GM18505 (cell line): ENCODE measurements at regions not wholly inside any gene's neighbourhood (a gene's known extent, or its start where the extent isn't known, plus 50 kb on each side); places are given as distances from the start of the nearest gene placed in this dataset.
"Not testable (repeated sequence)": the region's sequence is repeated elsewhere in the genome, so short reads cannot be mapped to it uniquely, and the experiment has no call there.

Experiments used
- ATAC-seq: cut with Tn5 transposase; IDR thresholded peaks from one replicate; pipeline ENCODE4 v1.9.1; 2021; ENCODE audit not compliant: unreplicated experiment
- POLR2A ChIP-seq: IDR thresholded peaks from 4 replicates; pipeline ENCODE4 v1.6.1; 2011; ENCODE audit warnings: borderline replicate concordance; ENCODE audit not compliant: insufficient read depth, insufficient read length; ENCODE audit errors: extremely low read depth

DNA sequence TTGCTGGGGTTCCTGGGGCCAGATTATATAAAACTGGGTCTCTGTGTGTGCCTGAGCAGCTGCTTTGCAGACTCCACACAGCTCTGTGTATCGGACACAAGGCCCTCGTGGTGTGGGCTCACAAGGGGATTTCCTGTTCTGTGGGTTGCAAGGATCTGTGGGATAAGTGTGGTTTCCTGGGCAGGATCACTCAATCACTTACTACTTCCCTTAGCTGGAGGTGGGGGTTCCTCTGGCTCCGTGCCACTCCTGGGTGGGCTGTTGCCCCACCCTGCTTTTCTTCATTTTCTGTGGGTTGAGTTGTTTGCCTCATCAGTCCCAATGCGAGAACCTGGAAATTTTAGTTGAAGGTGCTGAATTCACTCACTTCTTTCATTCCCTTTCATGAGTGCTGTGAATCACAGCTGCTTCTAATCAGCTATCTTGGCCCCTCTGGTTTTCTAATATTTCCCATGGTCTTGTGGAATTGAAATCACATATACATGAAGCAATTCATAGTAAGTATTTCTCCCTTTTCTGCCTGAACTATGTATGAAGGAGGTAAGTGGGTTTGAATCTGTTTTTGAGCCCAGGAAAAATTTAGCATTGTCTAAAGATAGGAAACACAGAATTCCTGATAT, 196.3 kb downstream of the DCDC2C start:
- TF ChIP-seq POLR2A: no peak
- no peak for ATAC-seq

DNA sequence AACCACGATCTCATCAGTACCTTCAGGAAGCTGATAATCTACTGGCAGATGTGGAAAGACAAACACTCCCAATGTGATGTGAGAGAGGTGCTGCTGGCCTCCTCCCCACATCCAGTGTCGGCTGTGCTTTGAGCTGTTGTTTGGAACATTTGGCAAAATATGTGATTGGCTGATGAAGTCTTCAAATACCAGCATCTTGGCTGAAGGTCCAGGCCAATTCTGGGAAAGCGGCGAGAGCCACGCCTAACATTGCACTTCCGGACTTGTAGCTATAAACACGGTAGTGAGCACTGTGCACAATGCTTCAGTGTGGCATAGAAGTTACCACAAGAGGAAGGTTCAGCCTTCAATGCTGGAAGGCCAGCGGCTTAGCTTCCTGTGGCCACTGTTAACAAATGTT, 198.8 kb downstream of the DCDC2C start:
- ATAC-seq: no peak
- TF ChIP-seq POLR2A: no peak

GRCh38 chr2:3904061-3904460, 200.7 kb downstream of the DCDC2C start:
- TF ChIP-seq POLR2A: no peak
- ATAC-seq: no peak

- not testable (repeated sequence) for ATAC-seq
These were observed 205.1 kb downstream of the DCDC2C start for GRCh38 chr2:3908498-3908897.

GRCh38 chr2:3911882-3912455, 208.6 kb downstream of the DCDC2C start:
- ATAC-seq: no peak
- TF ChIP-seq POLR2A: no peak

DNA sequence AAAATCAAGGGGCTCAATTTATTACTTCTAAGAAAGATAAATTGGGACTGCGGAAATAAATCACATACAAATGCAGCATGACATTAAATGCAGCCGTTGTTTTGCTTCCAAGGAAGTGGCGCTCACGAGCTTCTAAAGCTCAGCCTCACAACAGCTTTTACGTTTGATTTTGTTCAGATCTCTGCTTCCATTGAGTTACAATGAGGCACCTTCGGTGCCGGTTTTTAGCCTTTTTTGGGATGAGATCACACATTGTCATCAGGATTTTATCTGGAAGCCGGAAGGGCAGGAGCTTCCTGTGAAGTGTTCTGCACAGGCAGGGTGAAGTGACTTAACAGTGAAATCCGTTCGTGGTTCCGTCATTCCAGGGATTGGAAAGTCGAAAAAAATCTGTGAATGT, 209.8 kb downstream of the DCDC2C start:
- ATAC-seq: no peak
- no peak for TF ChIP-seq POLR2A

- ATAC-seq: no peak
- TF ChIP-seq POLR2A: no peak
These were observed 210.9 kb downstream of the DCDC2C start for GRCh38 chr2:3914241-3914640.

DNA sequence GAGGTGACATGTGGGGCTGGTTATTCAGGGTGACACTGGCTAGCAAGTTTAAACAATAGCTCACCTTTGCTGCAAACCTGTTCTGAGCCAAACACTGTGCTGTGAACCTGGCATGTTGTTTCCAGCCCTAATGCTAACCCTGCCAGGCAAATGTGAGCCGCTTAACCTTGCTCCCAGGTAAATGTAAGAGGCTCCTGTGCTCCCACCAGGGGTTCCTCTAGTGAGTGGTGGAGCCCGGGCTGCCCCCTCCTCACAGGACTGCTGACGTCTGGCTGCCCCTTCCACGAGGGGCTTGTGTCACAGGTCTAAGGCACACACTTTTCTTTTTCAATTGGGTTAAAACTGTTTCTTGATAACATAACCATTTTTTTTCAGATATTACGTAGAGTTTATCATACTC, 223.7 kb downstream of the DCDC2C start:
- no peak for ATAC-seq
- TF ChIP-seq POLR2A: no peak

- ATAC-seq: no peak
- no peak for TF ChIP-seq POLR2A
These were observed 226.0 kb downstream of the DCDC2C start for GRCh38 chr2:3929374-3929773.

GRCh38 chr2:3930246-3930645, 226.9 kb downstream of the DCDC2C start:
- no peak for ATAC-seq
- TF ChIP-seq POLR2A: no peak

DNA sequence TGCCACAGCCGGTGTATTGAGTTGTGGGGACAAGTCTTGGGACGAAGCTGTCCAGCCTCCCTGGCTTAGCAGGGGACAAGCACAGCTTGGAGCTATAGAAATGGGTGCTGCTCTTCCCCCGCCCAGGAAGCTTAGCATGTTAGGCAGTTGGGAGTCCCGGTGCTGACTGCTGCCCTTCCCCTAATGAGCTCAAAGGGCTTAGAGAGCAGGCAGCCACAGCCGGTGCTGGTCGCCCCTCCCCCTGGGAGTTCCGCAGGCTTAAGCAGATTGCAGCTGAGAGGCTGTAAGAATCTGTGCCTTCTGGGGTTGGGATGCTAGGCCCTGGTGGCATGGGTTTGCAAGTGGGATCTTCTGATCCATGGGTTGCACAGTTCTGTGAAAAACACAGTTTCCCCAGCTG, 237.3 kb downstream of the DCDC2C start:
- no peak for TF ChIP-seq POLR2A
- no peak for ATAC-seq

DNA sequence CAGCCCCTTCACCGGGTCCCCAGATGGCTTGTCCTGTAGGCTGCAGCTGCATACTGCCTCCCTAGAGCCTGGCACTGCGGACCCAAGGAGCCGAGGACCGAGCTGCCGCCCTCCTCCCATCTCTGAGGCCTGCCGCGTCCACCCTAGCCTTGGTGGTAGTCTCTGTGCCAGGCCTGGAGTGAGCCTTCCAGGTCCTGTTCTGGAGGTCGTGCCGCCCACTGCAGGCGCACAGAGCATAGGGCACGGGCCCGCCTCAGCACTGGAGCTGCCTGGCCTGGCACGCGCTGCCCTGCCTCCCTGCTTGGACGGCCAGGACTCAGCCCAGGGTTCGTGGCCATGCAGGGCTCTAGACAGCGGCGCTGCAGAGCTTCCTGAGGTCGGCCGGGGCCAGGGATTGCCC, 239.5 kb downstream of the DCDC2C start:
- no peak for TF ChIP-seq POLR2A
- no peak for ATAC-seq

- no peak for ATAC-seq
- TF ChIP-seq POLR2A: no peak
These were observed 240.7 kb downstream of the DCDC2C start for GRCh38 chr2:3944071-3944470.

DNA sequence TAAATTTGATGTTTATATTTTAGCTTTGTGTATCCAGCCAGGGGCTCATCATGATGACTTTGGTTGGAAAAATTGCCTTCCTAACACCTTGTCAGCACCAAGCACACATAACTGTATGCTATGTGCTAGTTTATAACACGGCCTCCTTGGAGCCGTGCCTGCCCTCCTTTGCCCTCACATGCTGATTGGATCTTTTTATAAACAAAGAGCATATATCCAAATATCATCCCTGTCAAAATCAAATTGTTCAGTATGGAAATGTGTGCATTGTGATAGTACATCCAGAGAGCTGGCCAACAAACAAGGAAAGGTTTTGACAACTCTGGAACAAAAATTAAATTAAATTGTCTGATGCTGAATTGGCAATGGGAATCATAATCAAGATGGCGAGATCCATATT, 241.5 kb downstream of the DCDC2C start:
- no peak for ATAC-seq
- no peak for TF ChIP-seq POLR2A

GRCh38 chr2:3948191-3948590, 244.8 kb downstream of the DCDC2C start:
- no peak for TF ChIP-seq POLR2A
- ATAC-seq: no peak
